ENCODE measurements at regions not wholly inside any gene's neighbourhood (a gene's known extent, or its start where the extent isn't known, plus 50 kb on each side); places are given as distances from the start of the nearest gene placed in this dataset.

- TF ChIP-seq, protein P1, sequence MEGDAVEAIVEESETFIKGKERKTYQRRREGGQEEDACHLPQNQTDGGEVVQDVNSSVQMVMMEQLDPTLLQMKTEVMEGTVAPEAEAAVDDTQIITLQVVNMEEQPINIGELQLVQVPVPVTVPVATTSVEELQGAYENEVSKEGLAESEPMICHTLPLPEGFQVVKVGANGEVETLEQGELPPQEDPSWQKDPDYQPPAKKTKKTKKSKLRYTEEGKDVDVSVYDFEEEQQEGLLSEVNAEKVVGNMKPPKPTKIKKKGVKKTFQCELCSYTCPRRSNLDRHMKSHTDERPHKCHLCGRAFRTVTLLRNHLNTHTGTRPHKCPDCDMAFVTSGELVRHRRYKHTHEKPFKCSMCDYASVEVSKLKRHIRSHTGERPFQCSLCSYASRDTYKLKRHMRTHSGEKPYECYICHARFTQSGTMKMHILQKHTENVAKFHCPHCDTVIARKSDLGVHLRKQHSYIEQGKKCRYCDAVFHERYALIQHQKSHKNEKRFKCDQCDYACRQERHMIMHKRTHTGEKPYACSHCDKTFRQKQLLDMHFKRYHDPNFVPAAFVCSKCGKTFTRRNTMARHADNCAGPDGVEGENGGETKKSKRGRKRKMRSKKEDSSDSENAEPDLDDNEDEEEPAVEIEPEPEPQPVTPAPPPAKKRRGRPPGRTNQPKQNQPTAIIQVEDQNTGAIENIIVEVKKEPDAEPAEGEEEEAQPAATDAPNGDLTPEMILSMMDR (conservative IDR thresholded peaks at IDR 0.05; ENCODE audit: low read length): no peak
- no peak for TF ChIP-seq EZH2phosphoT487 (IDR thresholded peaks at IDR 0.05; ENCODE audit: borderline replicate concordance, low read depth, low read length)
Measured at GRCh38 chr2:193743089-193743488, 1548.4 kb upstream of the TMEFF2 start.
